A549 (cell line): ENCODE measurements at regions not wholly inside any gene's neighbourhood (a gene's known extent, or its start where the extent isn't known, plus 50 kb on each side); places are given as distances from the start of the nearest gene placed in this dataset.

Experiments
- ATAC-seq, 2 experiments: fragments of 200-7000 bp in 1 of 2; fragments of >200 bp in 1 of 2; cut with Nextera tagmentation in 1 of 2; cut with Tn5 transposase in 1 of 2; 3 replicates each; pipeline versions ENCODE4 v1.8.0 to v1.9.1; 2018 to 2020; ENCODE audit warnings: mild to moderate bottlenecking in 1 of 2, moderate library complexity in 1 of 2
- CTCF ChIA-PET: fragments of 300-600 bp; sonication (Branson Sonifier 250); formaldehyde crosslinking; extraction: SDS; loops from one replicate; lab custom pipeline; 2021; ENCODE audit warnings: antibody characterized with exemption, inconsistent platforms; lab: Yijun Ruan, JAX
- POLR2A ChIA-PET: fragments of 350-600 bp; formaldehyde crosslinking; extraction: SDS; loops from one replicate; lab custom pipeline; 2021; ENCODE audit warnings: antibody characterized with exemption, inconsistent platforms; lab: Yijun Ruan, JAX
- DNase-seq, 2 experiments: peaks; one replicate each; pipeline versions ENCODE4 v3.0.0 to v3.0.0-alpha.2; 2011 to 2016; ENCODE audit warnings: low read depth in 1 of 2, low spot score in 1 of 2
- FAIRE-seq: peaks from 2 replicates; lab custom pipeline; 2011; peaks lifted over from hg19 to GRCh38; lab: Jason Lieb, UNC
- H3K27ac ChIP-seq, 2 experiments: fragments of >200 bp; sonication (Bioruptor Twin); formaldehyde crosslinking; 3 replicates each; pipeline ENCODE4 v1.5.1; 2016 to 2017
- H3K4me1 ChIP-seq: fragments of >200 bp; sonication (Bioruptor Twin); formaldehyde crosslinking; 3 replicates; pipeline ENCODE4 v1.6.1; 2016
- H3K4me2 ChIP-seq: fragments of >200 bp; sonication (Bioruptor Twin); formaldehyde crosslinking; 3 replicates; pipeline ENCODE4 v1.6.1; 2016
- H3K4me3 ChIP-seq: fragments of >200 bp; sonication (Bioruptor Twin); formaldehyde crosslinking; 3 replicates; pipeline ENCODE4 v1.5.1; 2016
- H3K9me3 ChIP-seq: fragments of >200 bp; sonication (Bioruptor Twin); formaldehyde crosslinking; 3 replicates; pipeline ENCODE4 v1.6.1; 2016
- BCL3 ChIP-seq: fragments of >200 bp; sonication (Bioruptor Twin); formaldehyde crosslinking; IDR thresholded peaks from 3 replicates; pipeline ENCODE4 v1.6.1; 2016
- CEBPB ChIP-seq, 2 experiments: fragments of >200 bp in 1 of 2; sonication (Bioruptor Twin) in 1 of 2; formaldehyde crosslinking in 1 of 2; IDR thresholded peaks; 2 replicates each; pipeline ENCODE4 v1.6.1; 2012 to 2016
- CTCF ChIP-seq: fragments of >200 bp; sonication (Bioruptor Twin); formaldehyde crosslinking; IDR thresholded peaks from 3 replicates; pipeline ENCODE4 v1.5.1; 2016
- EHMT2 ChIP-seq: fragments of 200-600 bp; sonication (generic); IDR thresholded peaks from 2 replicates; pipeline ENCODE4 v1.6.1; 2016; ENCODE audit warnings: antibody characterized with exemption, low read depth, mild to moderate bottlenecking, moderate library complexity
- EP300 ChIP-seq, 2 experiments: fragments of >200 bp; sonication (Bioruptor Twin); formaldehyde crosslinking; IDR thresholded peaks; 2 replicates in 1 of 2; 3 replicates in 1 of 2; pipeline ENCODE4 v1.6.1; 2016 to 2017
- FOSL2 ChIP-seq, 2 experiments: fragments of 450-650 bp in 1 of 2; fragments of >200 bp in 1 of 2; sonication (Bioruptor Twin) in 1 of 2; formaldehyde crosslinking; IDR thresholded peaks; 2 replicates each; pipeline versions ENCODE4 v1.5.0 to v1.6.1; 2016 to 2020; ENCODE audit warnings: mild to moderate bottlenecking in 1 of 2, moderate library complexity in 1 of 2
- GATA3 ChIP-seq: IDR thresholded peaks from 2 replicates; pipeline ENCODE4 v1.6.1; 2012; ENCODE audit warnings: borderline replicate concordance
- HDAC2 ChIP-seq: fragments of 200-600 bp; sonication (generic); IDR thresholded peaks from 2 replicates; pipeline ENCODE4 v1.6.1; 2016
- HES2 ChIP-seq: fragments of >200 bp; sonication (Bioruptor Twin); formaldehyde crosslinking; IDR thresholded peaks from 2 replicates; pipeline ENCODE4 v1.6.1; 2016
- HEYL ChIP-seq: fragments of 250-450 bp; sonication (Bioruptor Pico); IDR thresholded peaks from 2 replicates; pipeline ENCODE4 v1.8.0; 2021; ENCODE audit warnings: mild to moderate bottlenecking, moderate library complexity
- HOXB13 ChIP-seq: fragments of 250-450 bp; sonication (Bioruptor Pico); IDR thresholded peaks from 2 replicates; pipeline ENCODE4 v1.5.0; 2020; ENCODE audit warnings: low read depth, mild to moderate bottlenecking, moderate library complexity
- HOXB5 ChIP-seq: fragments of 250-450 bp; sonication (Bioruptor Pico); IDR thresholded peaks from 2 replicates; pipeline ENCODE4 v1.5.0; 2020; ENCODE audit warnings: mild to moderate bottlenecking, moderate library complexity
- KDM1A ChIP-seq: fragments of 200-600 bp; sonication (generic); IDR thresholded peaks from 2 replicates; pipeline ENCODE4 v1.6.1; 2016; ENCODE audit warnings: low read depth, mild to moderate bottlenecking
- MAZ ChIP-seq: fragments of 150-350 bp; IDR thresholded peaks from 2 replicates; pipeline ENCODE4 v1.6.1; 2014; ENCODE audit warnings: antibody characterized with exemption, low read depth, low read length, borderline replicate concordance
- MYC ChIP-seq: IDR thresholded peaks from 2 replicates; pipeline ENCODE4 v1.6.1; 2012; ENCODE audit warnings: mild to moderate bottlenecking, inconsistent platforms, low read length, improper control_type of control experiment, borderline replicate concordance
- PBX3 ChIP-seq: IDR thresholded peaks from 2 replicates; pipeline ENCODE4 v1.6.1; 2012
- PHF8 ChIP-seq: fragments of 200-600 bp; sonication (generic); IDR thresholded peaks from 2 replicates; pipeline ENCODE4 v1.6.1; 2016; ENCODE audit warnings: low read depth, mild to moderate bottlenecking, antibody characterized with exemption, moderate library complexity, borderline replicate concordance
- POLR2AphosphoS2 ChIP-seq: conservative IDR thresholded peaks from 2 replicates; pipeline ENCODE4 v1.6.1; 2012; ENCODE audit warnings: low read length, improper control_type of control experiment, inconsistent platforms
- RAD21 ChIP-seq, 2 experiments: fragments of >200 bp in 1 of 2; sonication (Bioruptor Twin) in 1 of 2; formaldehyde crosslinking in 1 of 2; IDR thresholded peaks in 1 of 2; conservative IDR thresholded peaks in 1 of 2; 2 replicates in 1 of 2; 3 replicates in 1 of 2; pipeline ENCODE4 v1.6.1; 2012 to 2018; ENCODE audit warnings: inconsistent platforms in 1 of 2
- RCOR1 ChIP-seq: fragments of 150-350 bp; IDR thresholded peaks from 2 replicates; pipeline ENCODE4 v1.6.1; 2014; ENCODE audit warnings: antibody characterized with exemption, low read length, low read depth
- RFX5 ChIP-seq: fragments of 450-650 bp; IDR thresholded peaks from 2 replicates; pipeline ENCODE4 v1.7.1; 2014; ENCODE audit warnings: antibody characterized with exemption, mild to moderate bottlenecking, moderate library complexity
- SMC3 ChIP-seq: fragments of >200 bp; sonication (Bioruptor Twin); formaldehyde crosslinking; IDR thresholded peaks from 3 replicates; pipeline ENCODE4 v1.6.1; 2018; ENCODE audit warnings: inconsistent platforms
- ZNF302 ChIP-seq: fragments of 250-450 bp; sonication (Bioruptor Pico); IDR thresholded peaks from 2 replicates; pipeline ENCODE4 v1.9.0; 2021; ENCODE audit warnings: inconsistent platforms, mild to moderate bottlenecking, moderate library complexity
- whole genome bisulfite sequencing: methylation state at CpG from one replicate; pipeline ENCODE4 v1.1.6; 2017; ENCODE audit errors: missing lambda C conversion rate; 5-methylcytosine and 5-hydroxymethylcytosine counted together

- Histone ChIP-seq H3K4me2 (no peak overlapping the region), H3K4me1 (no peaks in the 10 kb centered on the region), H3K9me3 (peaks cover 10% of the 10 kb centered on the region; the same call in 1 of the 3 replicates), H3K27ac (no peak overlapping the region), H3K4me3 (no peak overlapping the region)
- ATAC-seq (peak; percentile 74 to 81), FAIRE-seq (no peak), DNase-seq (peak; percentile 10 to 52)
- TF ChIP-seq SMC3 (peak; percentile 64), HOXB5 (CRISPR knock-in tag) (no peak), RAD21 (conservative IDR thresholded peaks at IDR 0.05 in 1 of 2, IDR thresholded peaks at IDR 0.05 in 1 of 2) (peak; percentile 67 to 71), BCL3 (no peak), CTCF (peak; percentile 53)
- POLR2A ChIA-PET = no interaction called here
- 28% methylated on average over 3 of the region's 3 CpGs for WGBS
- CTCF ChIA-PET = interaction anchor here (0.6 to 1.5 kb wide), 5 partner anchors 11 to 545 kb away, joined by 3 to 5 read pairs (median 4); no protein-coding TSS in a partner anchor
Measured at GRCh38 chr3:94862703-94863102, 799.8 kb downstream of the NSUN3 start.

- FAIRE-seq (no peak), DNase-seq (no peak), ATAC-seq (no peak)
- POLR2A ChIA-PET = no interaction called here
- TF ChIP-seq MYC (no peak), CEBPB (IDR thresholded peaks at IDR 0.05) (peak in 1 of 2 experiments; percentile 10; a peak in 1 of 4 replicates)
- WGBS = 33% methylated on average over 2 of the region's 2 CpGs
- no peak overlapping the region for H3K4me2 ChIP-seq
- peaks cover 9% of the 10 kb centered on the region; the same call in 1 of the 3 replicates for H3K9me3 ChIP-seq
- H3K4me3 ChIP-seq = no peak overlapping the region
- no peaks in the 10 kb centered on the region for H3K4me1 ChIP-seq
- H3K27ac ChIP-seq = no peak overlapping the region
- CTCF ChIA-PET = no interaction called here
Measured at GRCh38 chr3:94869059-94869547, 806.2 kb downstream of the NSUN3 start.

GRCh38 chr3:94873751-94874150 lies 810.9 kb downstream of the NSUN3 start:
- FAIRE-seq (no peak), ATAC-seq (no peak)
- Histone ChIP-seq H3K4me2 (no peak overlapping the region), H3K9me3 (no peaks in the 10 kb centered on the region), H3K27ac (no peak overlapping the region), H3K4me1 (no peaks in the 10 kb centered on the region)
- WGBS = 62% methylated on average over 10 of the region's 10 CpGs
- ChIA-PET CTCF (interaction anchor here (1.2 kb wide), 1 partner anchor 12 kb away, joined by 3 read pairs; no protein-coding TSS in a partner anchor), POLR2A (no interaction called here)
- TF ChIP-seq RFX5 (no peak), EHMT2 (no peak), RCOR1 (no peak), HDAC2 (no peak), EP300 (IDR thresholded peaks at IDR 0.05) (no peak), KDM1A (no peak), HEYL (CRISPR knock-in tag) (no peak), HOXB13 (CRISPR knock-in tag) (no peak), PHF8 (no peak), ZNF302 (CRISPR knock-in tag) (no peak), HES2 (no peak), POLR2AphosphoS2 (no peak), GATA3 (no peak), PBX3 (no peak), FOSL2 (IDR thresholded peaks at IDR 0.05) (no peak), FOSL2 (CRISPR knock-in tag; IDR thresholded peaks at IDR 0.05) (no peak), MAZ (no peak), CTCF (no peak)
- TF ChIP-seq, all 56 proteins: peak for 0
- no peak overlapping the region for H3K4me3 ChIP-seq
- DNase-seq = no peak
